ENCODE measurements at regions not wholly inside any gene's neighbourhood (a gene's known extent, or its start where the extent isn't known, plus 50 kb on each side); places are given as distances from the start of the nearest gene placed in this dataset.

GRCh38 chr12:105716621-105717020, 386.1 kb downstream of the C12orf75 start:
- no peak for TF ChIP-seq POLR2A (IDR thresholded peaks at IDR 0.05)
- TF ChIP-seq CTCF (IDR thresholded peaks at IDR 0.05): no peak
- TF ChIP-seq POLR2AphosphoS5 (IDR thresholded peaks at IDR 0.05; ENCODE audit: insufficient read depth in 1 of 2, low read depth in 1 of 2): no peak
- no peaks in the 10 kb centered on the region for H3K27me3 ChIP-seq
- H3K4me1 ChIP-seq: no peaks in the 10 kb centered on the region
- intact Hi-C loops (cut with DNase I): no loop called here
- H3K36me3 ChIP-seq: no peaks in the 10 kb centered on the region
- no peak for DNase-seq (ENCODE audit: extremely low spot score in 2 of 2)
- no peak overlapping the region for H3K27ac ChIP-seq
- no peaks in the 10 kb centered on the region for H3K9me3 ChIP-seq
- no peak overlapping the region for H3K4me3 ChIP-seq

- DNase-seq (ENCODE audit: extremely low spot score in 2 of 2): no peak
- no peak for TF ChIP-seq CTCF (IDR thresholded peaks at IDR 0.05)
- intact Hi-C loops (cut with DNase I): no loop called here
- no peaks in the 10 kb centered on the region for H3K27me3 ChIP-seq
- no peak overlapping the region for H3K27ac ChIP-seq
- H3K9me3 ChIP-seq: no peaks in the 10 kb centered on the region
- H3K36me3 ChIP-seq: no peaks in the 10 kb centered on the region
- H3K4me3 ChIP-seq: no peak overlapping the region
- no peaks in the 10 kb centered on the region for H3K4me1 ChIP-seq
These were observed 390.7 kb downstream of the C12orf75 start for GRCh38 chr12:105721051-105721825.

GRCh38 chr12:105721891-105722290, 391.4 kb downstream of the C12orf75 start:
- intact Hi-C loops (cut with DNase I): no loop called here
- Histone ChIP-seq H3K9me3 (no peaks in the 10 kb centered on the region), H3K4me1 (no peaks in the 10 kb centered on the region), H3K36me3 (no peaks in the 10 kb centered on the region), H3K27me3 (no peaks in the 10 kb centered on the region), H3K4me3 (no peak overlapping the region), H3K27ac (no peak overlapping the region)
- no peak for TF ChIP-seq POLR2AphosphoS5 (IDR thresholded peaks at IDR 0.05; ENCODE audit: insufficient read depth in 1 of 2, low read depth in 1 of 2)
- no peak for TF ChIP-seq CTCF (IDR thresholded peaks at IDR 0.05)
- no peak for TF ChIP-seq POLR2A (IDR thresholded peaks at IDR 0.05)
- DNase-seq (ENCODE audit: extremely low spot score in 2 of 2): no peak

GRCh38 chr12:105723066-105723465, 392.6 kb downstream of the C12orf75 start:
- Histone ChIP-seq H3K9me3 (no peaks in the 10 kb centered on the region), H3K27me3 (no peaks in the 10 kb centered on the region), H3K36me3 (no peaks in the 10 kb centered on the region), H3K4me1 (no peaks in the 10 kb centered on the region), H3K4me3 (no peak overlapping the region), H3K27ac (no peak overlapping the region)
- intact Hi-C loops (cut with DNase I): no loop called here
- DNase-seq (ENCODE audit: extremely low spot score in 2 of 2): no peak
- TF ChIP-seq CTCF (IDR thresholded peaks at IDR 0.05) (no peak), POLR2A (IDR thresholded peaks at IDR 0.05) (no peak), POLR2AphosphoS5 (IDR thresholded peaks at IDR 0.05; ENCODE audit: insufficient read depth in 1 of 2, low read depth in 1 of 2) (no peak)

- no peak overlapping the region for H3K27ac ChIP-seq
- H3K4me3 ChIP-seq: no peak overlapping the region
- no peak for TF ChIP-seq CTCF (IDR thresholded peaks at IDR 0.05)
- no peak for TF ChIP-seq POLR2AphosphoS5 (IDR thresholded peaks at IDR 0.05; ENCODE audit: insufficient read depth in 1 of 2, low read depth in 1 of 2)
- intact Hi-C loops (cut with DNase I): no loop called here
- DNase-seq (ENCODE audit: extremely low spot score in 2 of 2): no peak
- no peaks in the 10 kb centered on the region for H3K36me3 ChIP-seq
- no peaks in the 10 kb centered on the region for H3K9me3 ChIP-seq
- no peaks in the 10 kb centered on the region for H3K27me3 ChIP-seq
- no peaks in the 10 kb centered on the region for H3K4me1 ChIP-seq
These were observed 393.0 kb downstream of the C12orf75 start for GRCh38 chr12:105723494-105723893.
